ENCODE measurements at regions not wholly inside any gene's neighbourhood (a gene's known extent, or its start where the extent isn't known, plus 50 kb on each side); places are given as distances from the start of the nearest gene placed in this dataset.
"Not testable (repeated sequence)": the region's sequence is repeated elsewhere in the genome, so short reads cannot be mapped to it uniquely, and the experiment has no call there.

DNA sequence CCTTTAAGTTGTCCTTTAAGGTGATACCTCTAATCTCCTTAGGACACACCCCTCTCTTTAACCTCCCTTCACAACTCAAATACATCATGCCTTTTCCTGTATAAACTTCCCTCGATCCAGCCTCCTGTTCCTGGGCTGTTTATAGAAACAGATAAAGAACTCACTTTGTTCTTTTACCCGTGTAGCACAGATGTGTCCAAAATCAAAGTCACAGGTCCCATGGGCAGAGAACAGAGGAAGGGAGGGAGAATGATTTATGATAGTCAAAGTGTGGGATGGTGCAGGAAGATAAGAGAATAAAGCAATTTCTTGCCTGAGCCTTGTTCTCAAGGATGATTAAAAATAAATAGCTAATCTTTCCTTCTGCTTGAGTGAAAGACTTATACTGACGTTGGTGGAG lies 50.3 kb upstream of the CABCOCO1 start:
- DNase-seq, result no peak

GRCh38 chr10:61612009-61612408 lies 50.7 kb upstream of the CABCOCO1 start:
- no peak for DNase-seq

GRCh38 chr10:61609701-61610100 lies 53.0 kb upstream of the CABCOCO1 start:
- no peak for DNase-seq

- no peak for DNase-seq
Measured at GRCh38 chr10:61608255-61609033, 54.3 kb upstream of the CABCOCO1 start.

- no peak for DNase-seq
Measured at GRCh38 chr10:61606959-61607907, 55.5 kb upstream of the CABCOCO1 start.

- no peak for DNase-seq
Measured at GRCh38 chr10:61605221-61605620, 57.5 kb upstream of the CABCOCO1 start.

- DNase-seq, result no peak
Measured at GRCh38 chr10:61600399-61600798, 62.3 kb upstream of the CABCOCO1 start.

DNA sequence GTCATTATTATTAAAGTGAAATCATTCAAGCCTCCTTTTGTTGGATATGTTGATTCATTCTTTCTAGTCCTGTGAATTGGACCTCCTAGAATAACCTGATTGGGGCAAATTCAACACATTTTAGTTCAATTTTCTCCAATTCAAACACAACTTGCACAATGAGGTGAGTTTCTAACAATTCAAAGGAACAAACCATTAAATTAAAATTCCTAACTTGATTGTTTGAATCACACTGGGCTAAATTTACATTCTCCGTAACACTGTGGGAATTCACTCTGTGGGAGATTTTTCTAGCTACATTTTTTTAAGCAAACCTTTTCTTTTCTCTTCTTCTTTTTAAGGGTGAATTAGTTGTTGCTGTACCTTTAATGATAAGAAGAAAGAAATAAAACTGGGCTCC lies 68.3 kb upstream of the CABCOCO1 start:
- no peak for DNase-seq

- DNase-seq, result no peak
Measured at GRCh38 chr10:61592581-61592980, 70.1 kb upstream of the CABCOCO1 start.

GRCh38 chr10:61589547-61590243 lies 73.0 kb upstream of the CABCOCO1 start:
- no peak for DNase-seq

- DNase-seq, result no peak
Measured at GRCh38 chr10:61588770-61589211, 73.9 kb upstream of the CABCOCO1 start.

DNA sequence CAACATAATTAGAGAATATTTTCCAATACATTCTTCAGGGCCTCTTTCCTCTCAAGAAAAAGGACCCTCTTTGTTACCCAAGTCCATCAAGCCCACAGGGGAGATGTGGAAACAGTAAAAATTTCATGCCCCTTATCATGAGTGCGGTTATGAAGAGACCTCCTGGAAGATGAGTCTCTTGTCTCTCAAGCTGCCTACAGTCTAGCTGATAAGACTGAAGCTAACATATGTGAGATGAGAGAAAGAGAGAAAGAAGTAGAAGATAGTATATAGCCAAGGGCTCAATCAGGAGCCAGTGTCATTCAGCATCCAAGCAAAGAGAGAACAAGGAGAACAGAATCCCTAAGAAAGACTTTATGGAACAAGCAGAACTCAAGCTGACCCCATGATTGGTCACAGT lies 75.9 kb upstream of the CABCOCO1 start:
- DNase-seq, result no peak

DNA sequence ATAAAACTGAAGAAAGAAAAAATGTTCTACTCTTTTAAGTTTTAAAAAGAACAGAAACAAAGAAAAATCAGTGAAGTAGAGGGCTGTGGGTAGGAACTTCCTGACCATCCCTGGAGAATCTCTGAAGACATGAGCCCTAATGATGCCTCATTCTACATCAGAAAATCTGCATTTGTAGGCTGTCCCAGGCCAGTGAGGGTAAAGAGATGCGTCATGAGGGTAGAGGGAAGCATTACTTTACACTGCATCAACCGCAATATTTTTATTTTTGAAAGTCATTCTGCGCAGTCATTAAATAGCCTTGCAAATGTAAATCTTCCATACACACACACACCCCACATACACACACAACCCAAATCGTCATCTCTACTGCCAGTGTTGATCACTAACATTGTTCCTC lies 82.1 kb upstream of the CABCOCO1 start:
- no peak for DNase-seq

GRCh38 chr10:61570204-61570603 lies 92.5 kb upstream of the CABCOCO1 start:
- not testable (repeated sequence) for DNase-seq

DNA sequence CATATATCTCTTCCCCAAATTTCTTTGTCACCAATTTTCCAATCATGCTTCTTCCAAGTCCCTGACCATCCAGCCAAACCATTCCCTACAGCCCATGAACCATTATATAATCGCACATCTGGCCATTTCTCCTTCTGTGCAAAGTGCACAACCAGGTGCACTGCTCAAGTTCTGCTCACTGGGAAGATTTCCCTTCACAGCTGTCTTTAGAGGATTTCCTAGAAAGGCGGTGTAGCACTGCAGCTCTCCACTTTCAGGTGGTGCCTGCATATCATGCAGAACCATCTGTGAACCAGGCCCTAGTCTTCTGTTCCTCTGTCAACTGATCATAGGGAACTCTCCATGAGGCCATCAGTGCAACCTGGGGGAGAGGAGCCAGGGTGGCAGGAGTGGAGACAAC lies 95.0 kb upstream of the CABCOCO1 start:
- no peak for DNase-seq

GRCh38 chr10:61565819-61566560 lies 96.7 kb upstream of the CABCOCO1 start:
- DNase-seq, result no peak

- DNase-seq, result no peak
Measured at GRCh38 chr10:61564444-61564843, 98.3 kb upstream of the CABCOCO1 start.

DNA sequence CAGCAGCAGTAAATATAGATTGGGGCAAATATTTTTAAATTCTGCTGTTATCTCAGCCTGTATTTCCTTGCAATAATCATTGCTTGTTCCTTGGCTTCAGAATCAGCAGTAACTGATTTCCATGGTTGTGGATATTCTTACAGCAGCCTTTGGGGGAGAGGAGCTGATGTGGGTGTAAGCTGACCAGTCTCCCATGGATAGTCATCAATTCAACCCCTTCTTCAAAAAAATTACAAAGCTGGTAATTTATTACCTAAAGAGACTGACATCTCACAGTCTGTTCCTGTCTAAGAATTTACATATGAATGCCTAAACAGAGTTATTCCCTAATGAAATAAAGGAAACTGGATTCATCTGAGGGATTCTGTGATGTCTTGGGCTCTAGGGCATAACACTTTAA lies 103.1 kb upstream of the CABCOCO1 start:
- no peak for DNase-seq

GRCh38 chr10:61558188-61558587 lies 104.5 kb upstream of the CABCOCO1 start:
- DNase-seq, result no peak

DNA sequence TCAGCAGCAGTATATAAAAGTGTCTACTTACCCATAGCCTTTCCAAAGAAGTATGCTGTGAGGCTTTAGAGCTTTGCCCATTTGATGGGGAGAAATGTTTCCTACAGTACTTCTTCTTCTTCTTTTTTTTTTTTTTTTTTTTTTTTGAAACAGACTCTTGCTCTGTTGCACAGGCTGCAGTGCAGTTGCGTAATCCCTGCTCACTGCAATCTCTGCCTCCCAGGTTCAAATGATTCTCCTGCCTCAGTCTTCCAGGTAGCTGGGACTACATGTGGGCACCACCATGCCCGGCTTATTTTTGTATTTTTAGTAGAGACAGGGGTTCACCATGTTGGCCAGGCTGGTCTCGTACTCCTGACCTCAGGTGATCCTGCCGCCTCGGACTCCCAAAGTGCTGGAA lies 101.7 kb upstream of the TMEM26 start:
- no peak for DNase-seq

DNA sequence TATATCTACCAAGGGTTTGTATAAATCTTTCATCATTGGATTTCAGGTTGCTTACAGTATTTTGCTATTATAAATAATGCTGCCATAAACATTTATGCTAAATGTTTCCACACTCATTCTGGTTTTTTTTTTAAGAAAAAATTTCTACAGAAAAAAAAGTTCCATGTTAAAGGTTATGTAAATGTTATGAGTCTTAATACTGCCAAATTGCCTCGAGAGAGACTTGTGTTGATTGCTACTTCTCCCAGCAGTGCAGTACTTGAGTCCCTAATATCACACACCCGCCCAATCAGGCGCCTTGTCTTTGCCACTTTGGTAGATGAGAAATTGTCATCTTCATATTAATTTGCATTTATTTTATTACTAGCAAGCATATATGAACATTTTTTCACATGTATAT lies 96.7 kb upstream of the TMEM26 start:
- DNase-seq, result no peak

DNA sequence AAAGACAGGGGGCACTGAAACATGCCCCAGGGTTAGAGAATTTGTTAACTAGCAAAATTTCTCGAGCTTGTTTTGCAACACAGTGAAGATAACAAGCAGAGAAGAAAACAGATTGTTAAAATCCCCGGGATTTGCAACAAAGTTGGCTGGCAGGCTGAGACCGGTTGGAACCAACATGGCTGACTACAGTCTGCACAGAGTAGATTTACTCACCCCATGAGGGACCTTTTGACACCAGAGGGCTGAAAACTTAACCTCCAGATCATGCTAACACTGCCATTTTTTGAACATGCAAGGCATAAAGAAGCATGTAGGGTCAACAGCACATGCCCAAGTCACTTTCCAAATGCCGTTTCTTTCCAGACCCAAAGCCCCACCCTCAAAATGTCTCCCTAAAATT lies 95.2 kb upstream of the TMEM26 start:
- no peak for DNase-seq

All from left kidney (tissue), 1 donor.